Left renal pelvis (tissue), 4 donors: ENCODE measurements at regions not wholly inside any gene's neighbourhood (a gene's known extent, or its start where the extent isn't known, plus 50 kb on each side); places are given as distances from the start of the nearest gene placed in this dataset.

Experiments
- DNase-seq, 4 donors: peaks; one replicate each; pipeline ENCODE4 v3.0.0-alpha.2; 2013; ENCODE audit warnings: low read depth in 4 of 4, low spot score in 3 of 4

DNA sequence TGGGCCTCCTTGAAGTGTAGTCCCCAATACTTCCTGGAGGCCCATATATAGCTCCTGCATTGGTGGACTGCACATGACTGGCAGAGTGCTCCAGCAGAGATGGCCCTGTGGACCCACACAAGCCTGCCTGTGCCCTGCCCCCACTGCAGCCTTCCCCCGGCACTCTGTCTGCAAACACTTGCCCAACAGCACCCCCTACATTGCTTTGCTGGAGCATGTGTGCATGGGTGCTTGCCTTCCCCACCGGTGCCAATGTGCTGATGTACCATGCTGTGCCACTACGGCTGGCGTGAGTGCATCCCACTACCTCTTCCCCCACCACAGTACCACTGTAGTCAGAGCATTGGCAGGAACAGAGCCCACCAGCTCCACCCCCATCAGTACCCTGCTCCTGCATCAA is 563.6 kb upstream of the CTNND2 start:
- no peak for DNase-seq

DNA sequence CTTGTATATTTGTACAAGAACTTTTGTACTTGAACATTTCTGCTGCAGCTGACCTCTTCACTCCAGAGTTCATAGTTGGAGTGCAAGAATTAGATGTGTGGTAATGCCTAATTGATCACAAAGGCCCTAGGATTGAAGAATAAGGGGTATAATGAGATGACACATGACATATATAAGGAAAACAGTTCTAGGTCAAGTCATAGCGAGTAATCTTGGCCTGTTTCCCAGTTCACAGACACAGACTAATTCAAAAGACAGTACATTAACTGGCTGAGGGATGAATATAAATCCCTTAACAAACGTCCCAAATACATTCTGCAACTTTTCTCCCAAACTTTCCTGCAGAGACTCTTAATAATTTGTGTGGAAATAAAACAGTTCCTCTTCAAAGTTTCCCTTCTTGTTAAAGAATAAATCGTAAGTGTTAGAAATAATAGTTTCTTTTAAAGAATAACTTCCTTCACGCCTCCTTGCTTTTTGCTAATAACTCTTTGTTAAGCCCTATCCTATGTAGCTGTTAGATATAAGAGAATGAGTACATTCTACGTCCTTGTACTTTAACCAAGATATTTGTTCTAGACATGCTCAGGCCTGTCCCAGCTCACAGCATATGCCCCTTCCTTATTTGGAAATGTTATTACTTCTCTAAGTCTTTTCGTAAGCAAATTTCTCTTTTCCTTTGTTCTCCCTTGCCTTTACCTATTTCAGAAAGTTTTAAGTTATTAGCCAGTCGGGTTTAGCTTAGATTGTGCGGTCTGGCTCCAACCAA is 556.4 kb upstream of the CTNND2 start:
- DNase-seq, result no peak

- no peak for DNase-seq
Measured at GRCh38 chr5:12459326-12459725, 555.1 kb upstream of the CTNND2 start.

- no peak for DNase-seq
Measured at GRCh38 chr5:12419075-12419474, 514.8 kb upstream of the CTNND2 start.

- no peak for DNase-seq
Measured at GRCh38 chr5:12413585-12413984, 509.3 kb upstream of the CTNND2 start.

GRCh38 chr5:12413075-12413474 is 508.8 kb upstream of the CTNND2 start:
- no peak for DNase-seq

GRCh38 chr5:12399868-12400267 is 495.6 kb upstream of the CTNND2 start:
- DNase-seq, result no peak

DNA sequence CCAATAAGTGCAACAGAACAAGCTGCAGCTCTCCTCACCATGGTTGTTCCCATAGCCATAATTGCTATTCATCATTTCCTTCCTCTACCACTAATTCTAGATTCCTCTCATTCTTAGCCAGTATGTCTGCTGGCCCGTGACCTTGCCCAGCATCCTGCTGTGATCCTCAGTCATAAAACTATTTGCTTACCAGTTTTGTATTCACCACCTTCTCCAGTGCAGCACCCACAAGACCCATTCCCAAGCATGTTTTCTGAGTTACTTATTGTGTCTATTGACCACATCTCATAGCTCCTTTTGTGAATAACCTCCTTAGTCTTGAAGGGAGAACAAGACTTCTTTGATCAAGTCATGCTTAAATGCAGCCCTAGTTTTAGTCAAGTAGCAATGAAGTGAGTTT is 488.0 kb upstream of the CTNND2 start:
- DNase-seq, result no peak

DNA sequence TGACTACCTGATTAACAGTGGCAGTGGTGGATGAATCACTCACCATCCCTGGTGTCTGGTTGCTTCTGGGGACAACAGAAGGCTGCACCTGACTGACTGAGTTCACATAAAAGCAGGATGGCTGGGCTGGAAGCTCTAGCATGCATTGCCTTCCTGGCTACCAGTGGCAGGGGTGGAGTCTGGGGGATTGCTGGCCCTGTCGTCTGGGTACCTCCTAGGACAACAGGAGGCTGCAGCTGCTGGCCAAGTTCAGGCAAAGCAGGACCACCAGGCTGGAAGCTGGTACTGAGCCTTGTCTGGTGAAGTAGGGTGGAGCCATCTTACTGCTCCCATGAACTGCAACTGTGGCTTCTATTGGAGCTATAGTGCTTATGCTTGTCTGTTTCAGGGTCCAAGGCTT is 480.8 kb upstream of the CTNND2 start:
- DNase-seq, result no peak

GRCh38 chr5:12384005-12384404 is 479.8 kb upstream of the CTNND2 start:
- DNase-seq, result no peak

DNA sequence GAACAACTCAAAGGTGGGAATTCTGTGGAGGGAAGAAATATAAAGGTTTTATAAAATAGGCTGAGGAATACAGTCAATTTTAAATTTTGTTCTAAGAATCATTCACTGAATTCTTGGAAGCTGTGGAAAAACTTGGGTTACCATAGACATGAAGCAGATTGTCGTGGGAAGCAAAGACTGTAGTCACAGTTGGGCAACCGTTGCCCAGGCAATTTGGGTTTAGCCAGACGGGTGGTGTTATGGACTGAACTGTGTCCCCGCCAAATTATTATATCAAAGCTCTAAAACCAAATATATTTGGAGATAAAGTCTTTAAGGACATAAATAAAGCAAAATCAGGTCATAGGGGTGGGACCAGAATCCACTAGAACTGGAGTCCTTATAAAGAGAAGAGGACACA is 463.7 kb upstream of the CTNND2 start:
- no peak for DNase-seq

- no peak for DNase-seq
Measured at GRCh38 chr5:12360218-12360617, 456.0 kb upstream of the CTNND2 start.

GRCh38 chr5:12358371-12359090 is 454.3 kb upstream of the CTNND2 start:
- DNase-seq, result no peak

- no peak for DNase-seq
Measured at GRCh38 chr5:12357626-12358025, 453.4 kb upstream of the CTNND2 start.

DNA sequence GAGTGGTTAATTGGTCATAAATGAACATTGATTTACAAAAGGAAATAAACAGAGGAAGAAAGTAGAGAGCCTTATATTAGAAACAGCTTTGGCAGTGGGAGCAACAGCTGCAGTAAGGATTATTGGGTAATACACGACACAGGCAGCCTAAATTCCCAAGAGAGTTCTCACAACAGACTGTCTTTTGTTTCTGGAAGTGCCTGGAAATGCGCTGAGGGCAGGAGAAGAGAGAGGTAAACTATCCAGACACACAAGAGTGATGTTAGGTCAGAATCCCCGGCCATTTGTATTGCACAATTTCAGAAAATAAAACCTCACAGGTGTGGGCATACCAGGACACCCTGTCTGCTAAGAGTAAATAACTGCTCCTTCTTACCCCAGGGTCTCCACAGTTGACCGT is 450.4 kb upstream of the CTNND2 start:
- no peak for DNase-seq

GRCh38 chr5:12343558-12343957 is 439.3 kb upstream of the CTNND2 start:
- DNase-seq, result no peak

DNA sequence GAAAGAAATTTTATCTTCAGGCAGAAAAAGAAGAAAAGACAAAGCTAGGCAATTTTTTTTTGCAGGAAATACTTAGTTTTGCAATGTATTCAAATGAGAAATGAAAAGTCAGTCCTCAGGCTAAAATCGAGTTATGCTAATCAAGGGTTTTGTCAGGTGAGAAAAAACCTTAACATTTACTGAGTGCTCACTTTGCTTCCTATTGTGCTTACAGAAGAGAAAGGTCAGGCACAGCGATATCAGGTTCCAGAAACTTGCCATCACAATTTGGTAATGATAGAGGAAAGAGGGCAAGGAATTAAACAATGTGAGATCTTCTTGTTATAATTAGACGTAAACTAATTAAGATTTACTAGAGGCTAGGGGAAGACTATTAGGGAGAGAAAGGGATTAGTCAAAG is 431.7 kb upstream of the CTNND2 start:
- DNase-seq, result no peak

DNA sequence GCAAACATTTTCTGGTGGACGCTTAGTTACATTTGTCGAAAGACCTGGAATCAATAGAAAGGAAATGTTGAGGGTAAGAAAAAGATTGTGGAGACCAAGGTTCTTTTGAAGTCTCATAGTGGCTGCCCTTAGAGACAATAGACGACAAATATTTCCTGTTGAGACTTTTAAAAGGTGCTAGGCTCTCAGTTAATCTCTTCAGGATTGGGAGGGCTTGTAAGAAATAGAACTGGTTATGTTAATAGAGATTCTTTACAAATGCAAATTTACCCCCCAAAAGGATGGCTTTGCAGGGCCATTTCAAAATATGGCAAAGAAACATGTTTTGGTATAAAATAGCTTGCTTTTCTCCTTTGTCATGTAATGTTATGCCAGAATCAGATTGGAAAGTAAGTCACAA is 428.2 kb upstream of the CTNND2 start:
- no peak for DNase-seq

- DNase-seq, result no peak
Measured at GRCh38 chr5:12330993-12331588, 426.8 kb upstream of the CTNND2 start.

DNA sequence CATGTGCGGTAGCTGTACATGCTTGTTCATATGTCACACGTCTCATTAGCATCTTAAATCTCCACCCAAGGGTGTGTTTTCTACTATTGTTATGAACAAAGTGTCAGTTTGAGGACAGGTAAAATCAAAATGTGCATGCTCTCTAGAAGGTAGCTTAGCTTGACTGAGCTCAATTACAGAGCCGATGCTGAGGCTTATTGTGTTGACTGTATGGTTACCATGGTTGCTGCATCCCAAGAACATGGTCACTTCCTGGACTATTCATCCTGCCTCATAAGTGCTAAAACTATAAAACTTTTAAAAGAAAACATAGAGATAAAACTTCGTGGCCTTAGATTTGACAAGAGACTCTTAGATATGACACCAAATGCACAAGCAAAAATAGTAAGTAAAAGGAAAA is 426.1 kb upstream of the CTNND2 start:
- DNase-seq, result no peak

DNA sequence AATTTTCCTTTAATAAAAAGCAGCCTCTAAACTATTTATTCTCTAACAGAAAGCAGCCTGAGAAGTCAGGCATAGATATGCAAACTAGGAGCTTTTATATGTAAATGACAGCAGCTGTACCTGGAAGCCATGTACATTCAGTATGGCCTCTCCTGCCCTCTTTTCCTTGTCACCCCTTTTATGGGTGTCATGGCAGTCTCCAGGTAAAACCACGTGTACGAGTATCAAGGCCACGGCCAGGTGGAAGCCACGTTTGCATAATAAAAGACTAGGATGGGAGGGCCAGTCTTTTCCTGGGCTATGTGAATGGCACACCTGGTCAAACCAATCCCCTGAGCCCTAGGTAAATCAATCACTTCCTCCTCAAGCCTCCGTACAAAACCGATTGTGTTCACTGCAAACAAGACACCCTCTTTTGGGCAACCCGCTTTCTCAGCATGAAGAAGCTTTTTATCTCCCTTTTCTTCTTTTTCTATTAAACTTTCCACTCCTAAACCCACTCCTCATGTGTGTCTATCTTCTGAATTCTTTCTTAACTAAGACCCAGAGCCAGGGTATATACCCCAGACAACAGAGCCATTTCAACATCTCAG is 419.5 kb upstream of the CTNND2 start:
- DNase-seq, result no peak

GRCh38 chr5:12322042-12322441 is 417.8 kb upstream of the CTNND2 start:
- no peak for DNase-seq
